ENCODE measurements at regions not wholly inside any gene's neighbourhood (a gene's known extent, or its start where the extent isn't known, plus 50 kb on each side); places are given as distances from the start of the nearest gene placed in this dataset.
"Not testable (repeated sequence)": the region's sequence is repeated elsewhere in the genome, so short reads cannot be mapped to it uniquely, and the experiment has no call there.

GRCh38 chr19:28563964-28564921 is 648.7 kb downstream of the UQCRFS1 start:
- no peak for DNase-seq (ENCODE audit: low spot score)

- DNase-seq (ENCODE audit: low spot score), result no peak
Measured at GRCh38 chr19:28560786-28561185, 652.2 kb downstream of the UQCRFS1 start.

DNA sequence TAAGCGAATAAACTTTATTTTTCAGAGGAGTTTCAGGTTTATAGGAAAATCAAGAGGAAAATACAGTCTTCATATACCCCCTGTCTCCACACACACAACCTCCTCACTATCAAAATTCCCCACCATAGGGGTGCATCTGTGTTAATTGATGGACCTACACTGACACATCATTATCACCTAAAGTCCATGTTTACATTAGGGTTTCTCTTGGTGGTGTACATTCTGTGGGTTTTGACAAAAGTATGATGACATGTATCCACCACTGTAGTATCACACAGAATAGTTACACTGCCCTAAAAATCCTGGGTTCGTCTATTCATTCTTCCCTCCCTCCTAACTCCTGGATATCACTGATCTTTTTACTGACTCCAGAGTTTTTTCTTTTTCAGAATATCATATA is 654.2 kb downstream of the UQCRFS1 start:
- no peak for DNase-seq (ENCODE audit: low spot score)

- no peak for DNase-seq (ENCODE audit: low spot score)
Measured at GRCh38 chr19:28556371-28556770, 656.6 kb downstream of the UQCRFS1 start.

DNA sequence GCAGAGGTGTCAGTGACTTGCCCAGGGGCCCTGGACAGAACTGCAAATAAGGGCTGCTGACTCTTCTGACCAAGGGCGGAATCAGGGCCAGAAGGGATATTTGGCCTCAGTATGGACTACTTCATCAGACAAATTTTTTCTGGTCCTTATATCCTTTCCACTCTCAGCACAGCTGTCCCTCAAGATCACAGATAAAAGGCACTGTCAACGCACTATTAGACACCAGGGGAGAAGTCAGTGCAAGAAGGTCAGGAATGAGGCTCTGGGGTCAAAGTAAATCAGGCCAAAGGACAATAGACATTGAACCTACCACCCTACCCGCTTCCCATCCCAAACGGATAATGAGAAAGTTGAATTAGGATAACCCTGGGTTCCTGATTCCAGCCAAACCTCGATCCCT is 657.6 kb downstream of the UQCRFS1 start:
- no peak for DNase-seq (ENCODE audit: low spot score)

DNA sequence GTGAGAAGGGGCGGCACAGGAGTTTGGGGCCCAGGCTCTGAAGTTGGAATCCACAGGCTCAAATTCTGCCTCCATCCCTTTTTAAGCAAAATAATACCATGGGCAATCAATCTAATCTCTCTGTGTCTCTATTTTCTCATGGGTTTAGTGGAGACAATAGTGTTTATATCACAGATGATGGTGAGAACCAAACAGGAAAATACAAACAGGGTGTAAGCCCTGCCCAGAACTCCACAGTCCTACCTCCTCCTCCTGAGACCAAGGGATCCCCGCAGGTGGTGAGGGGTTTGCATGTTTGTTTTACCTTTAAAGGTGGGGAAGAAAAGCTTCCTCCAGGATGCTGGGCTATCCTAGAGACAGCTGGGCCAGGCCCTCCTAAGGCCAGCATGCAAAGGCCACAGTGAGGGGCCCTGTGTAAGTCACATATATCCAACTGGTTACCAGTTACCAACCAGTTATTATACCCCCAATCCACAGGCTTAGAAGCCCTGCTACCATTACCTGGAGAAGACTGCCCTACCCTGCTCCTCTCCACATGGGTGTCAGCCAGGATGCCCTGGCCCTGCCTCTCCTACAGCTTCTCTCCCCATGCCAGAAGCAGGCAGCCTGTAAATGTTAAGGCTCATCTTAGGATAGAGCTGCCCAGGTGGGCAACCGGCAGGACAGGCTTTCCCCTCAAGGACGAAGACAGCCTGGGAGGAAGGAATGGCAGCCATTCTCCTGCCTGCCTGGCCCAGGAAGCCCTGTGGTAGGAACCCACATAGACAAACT is 658.4 kb downstream of the UQCRFS1 start:
- no peak for DNase-seq (ENCODE audit: low spot score)

DNA sequence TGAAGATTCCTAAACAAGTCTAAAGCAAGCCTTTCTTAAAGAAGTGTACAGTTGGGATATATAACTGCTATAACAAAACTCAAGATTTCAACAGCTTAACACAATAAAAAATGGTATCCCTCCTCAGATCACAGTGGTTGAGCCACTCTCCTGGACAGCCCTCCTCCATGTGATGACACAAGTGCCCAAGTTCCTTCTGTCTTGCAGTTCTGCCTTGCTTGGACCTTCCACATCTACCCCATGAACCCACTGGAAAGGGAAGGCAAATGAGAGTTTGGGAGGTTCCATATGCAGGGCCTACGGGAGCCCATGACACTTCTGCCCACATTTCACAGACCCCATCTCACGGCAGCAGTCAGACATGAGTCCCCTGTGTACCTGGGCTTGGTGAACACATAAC is 659.2 kb downstream of the UQCRFS1 start:
- no peak for DNase-seq (ENCODE audit: low spot score)

DNA sequence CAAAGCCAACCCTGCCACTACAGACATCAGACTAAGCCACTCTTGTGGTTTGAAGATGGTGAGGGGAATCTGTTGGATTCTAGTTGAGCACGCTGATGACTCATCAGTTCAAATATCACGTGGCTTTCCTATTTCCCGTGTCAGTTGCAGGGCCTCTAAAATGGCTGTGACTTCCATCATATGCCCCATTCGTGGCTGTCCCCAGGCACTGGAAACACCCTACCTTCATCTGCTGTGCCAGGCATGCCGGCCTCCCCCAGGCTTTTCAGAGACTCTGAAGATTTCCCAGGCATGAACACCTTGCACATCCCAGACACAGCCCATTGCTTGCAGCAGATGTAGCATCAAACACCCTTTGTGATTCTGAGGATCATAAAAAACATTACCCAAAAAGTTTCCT is 659.9 kb downstream of the UQCRFS1 start:
- no peak for DNase-seq (ENCODE audit: low spot score)

GRCh38 chr19:28549680-28550277 is 663.2 kb downstream of the UQCRFS1 start:
- DNase-seq (ENCODE audit: low spot score), result no peak

DNA sequence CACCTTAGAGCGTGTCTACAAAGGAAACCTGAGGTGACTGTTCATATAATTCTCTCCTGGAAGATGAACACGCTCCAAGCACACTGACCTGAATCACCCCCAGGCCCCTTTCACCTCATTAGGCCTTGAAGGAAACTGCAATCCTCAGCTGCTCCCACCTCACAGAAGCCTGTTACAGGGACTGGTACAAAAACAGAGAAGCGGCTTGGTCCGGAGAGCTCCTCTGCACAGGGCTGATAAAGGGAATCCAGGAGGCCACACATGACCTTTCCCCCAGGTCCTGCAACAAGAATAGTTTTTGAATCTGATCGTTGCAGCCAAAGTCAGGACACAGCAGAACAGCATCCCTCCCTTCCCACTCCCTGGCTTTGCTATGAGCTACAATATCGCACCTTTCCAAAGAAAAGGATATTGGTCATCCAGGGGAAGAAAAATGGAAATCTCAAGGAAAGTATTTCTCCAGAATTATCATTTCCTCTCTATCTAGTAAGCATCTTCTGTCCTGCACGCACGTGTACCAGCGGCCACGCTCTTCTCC is 666.7 kb downstream of the UQCRFS1 start:
- no peak for DNase-seq (ENCODE audit: low spot score)

- not testable (repeated sequence) for DNase-seq (ENCODE audit: low spot score)
Measured at GRCh38 chr19:28545397-28545796, 667.6 kb downstream of the UQCRFS1 start.

GRCh38 chr19:28544451-28545261 is 668.3 kb downstream of the UQCRFS1 start:
- no peak for DNase-seq (ENCODE audit: low spot score)

GRCh38 chr19:28543244-28543776 is 669.6 kb downstream of the UQCRFS1 start:
- no peak for DNase-seq (ENCODE audit: low spot score)

DNA sequence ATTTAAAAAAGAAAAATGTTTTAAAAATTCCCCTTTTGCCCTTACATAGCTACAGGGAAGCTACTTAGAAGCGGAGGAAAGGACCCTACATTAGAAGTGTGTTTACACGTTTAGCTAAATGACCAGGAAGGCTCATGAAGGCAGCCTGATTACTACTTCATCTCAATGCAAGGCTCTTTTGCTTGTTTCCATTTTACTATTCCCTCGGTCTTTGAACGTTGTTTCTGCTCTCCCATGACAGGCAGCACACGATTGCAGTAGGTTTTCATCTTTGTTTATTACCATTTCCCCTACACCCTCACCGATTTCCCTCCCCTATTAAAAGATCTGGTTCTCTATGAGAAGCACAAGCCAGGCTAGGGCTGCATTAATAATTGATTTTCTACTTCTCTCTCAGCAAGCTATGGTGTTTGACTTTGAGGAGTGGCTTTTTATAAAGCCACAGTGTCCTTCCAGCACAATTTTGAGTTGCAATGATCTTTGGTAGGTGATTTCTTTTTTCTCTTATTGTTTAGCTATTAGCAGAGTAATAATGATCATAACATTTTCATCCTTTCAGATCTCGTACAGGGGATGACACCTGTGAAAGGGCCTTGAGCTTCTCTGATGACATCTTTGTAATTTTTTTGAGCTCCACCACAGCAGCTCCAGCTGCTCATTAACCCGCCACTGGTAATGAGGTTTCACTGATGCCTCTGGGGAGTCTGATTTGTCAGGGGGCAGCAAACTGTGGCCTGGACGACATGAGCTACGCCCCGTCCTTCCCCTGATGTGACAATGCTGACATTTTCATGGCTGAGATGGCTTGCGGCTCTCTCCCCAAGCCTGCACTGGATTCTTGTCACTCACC is 670.3 kb downstream of the UQCRFS1 start:
- DNase-seq (ENCODE audit: low spot score), result no peak

- no peak for DNase-seq (ENCODE audit: low spot score)
Measured at GRCh38 chr19:28541602-28542393, 671.2 kb downstream of the UQCRFS1 start.

DNA sequence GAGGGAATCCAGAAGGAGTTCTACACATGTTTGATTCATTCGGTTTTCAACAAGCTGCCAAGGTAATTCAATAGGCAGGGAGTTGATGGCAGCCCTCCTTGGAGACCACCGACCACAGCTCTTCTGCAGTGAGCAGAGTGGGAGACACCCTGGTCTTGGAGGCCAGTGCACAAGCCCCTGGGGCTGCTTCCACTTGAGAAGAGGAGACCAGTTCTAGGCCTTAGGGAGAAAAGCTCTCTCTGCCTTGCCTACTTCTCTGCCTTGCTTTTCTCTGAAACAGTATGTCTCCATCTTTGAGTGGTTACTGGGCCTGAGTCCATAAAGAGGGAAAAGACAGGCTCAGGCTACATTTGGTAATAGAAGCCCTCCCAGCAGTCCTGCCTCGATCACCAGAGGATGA is 671.9 kb downstream of the UQCRFS1 start:
- DNase-seq (ENCODE audit: low spot score), result no peak

DNA sequence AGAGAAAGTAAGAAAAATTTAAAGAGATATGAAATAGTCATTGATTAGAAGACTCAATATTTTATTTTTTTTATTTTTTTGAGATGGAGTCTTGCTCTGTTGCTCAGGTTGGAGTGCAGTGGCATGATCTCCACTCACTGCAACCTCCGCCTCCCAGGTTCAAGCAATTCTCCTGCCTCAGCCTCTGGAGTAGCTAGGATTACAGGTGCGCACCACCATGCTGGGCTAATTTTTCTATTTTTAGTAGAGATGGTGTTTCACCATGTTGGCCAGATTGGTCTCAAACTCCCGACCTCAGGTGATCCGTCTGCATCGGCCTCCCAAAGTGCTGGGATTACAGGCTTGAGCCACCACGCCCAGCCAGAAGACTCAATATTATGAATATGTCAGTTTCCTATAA is 672.6 kb downstream of the UQCRFS1 start:
- not testable (repeated sequence) for DNase-seq (ENCODE audit: low spot score)

GRCh38 chr19:28539759-28540158 is 673.2 kb downstream of the UQCRFS1 start:
- no peak for DNase-seq (ENCODE audit: low spot score)

GRCh38 chr19:28538579-28538978 is 674.4 kb downstream of the UQCRFS1 start:
- DNase-seq (ENCODE audit: low spot score), result not testable (repeated sequence)
